ENCODE measurements at regions not wholly inside any gene's neighbourhood (a gene's known extent, or its start where the extent isn't known, plus 50 kb on each side); places are given as distances from the start of the nearest gene placed in this dataset.

DNA sequence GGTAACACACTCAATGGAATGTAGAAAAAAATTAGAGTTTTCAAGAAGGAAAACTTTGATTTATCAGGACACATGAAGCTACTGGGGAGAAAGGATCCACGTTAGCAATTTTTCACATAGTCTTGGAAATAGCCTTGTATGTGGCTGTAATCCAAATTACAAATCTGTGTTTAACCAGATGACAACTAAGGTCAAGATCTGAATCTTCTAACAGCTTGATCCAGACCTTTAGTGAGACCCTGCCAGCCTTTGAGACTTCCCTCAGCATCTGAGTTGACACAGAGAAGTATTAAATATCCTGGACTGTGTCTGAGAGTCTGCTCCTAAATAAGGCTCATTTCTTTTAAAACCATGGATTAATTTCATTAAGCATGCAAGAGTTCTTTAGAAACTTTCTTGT, 135.9 kb upstream of the KCNK2 start:
- Histone ChIP-seq H3K36me3 (no peaks in the 10 kb centered on the region), H3K4me3 (no peak overlapping the region), H3K4me1 (replicated peaks) (no peaks in the 10 kb centered on the region), H3K27me3 (replicated peaks; ENCODE audit: insufficient read depth) (no peaks in the 10 kb centered on the region), H3K9me3 (no peaks in the 10 kb centered on the region), H3K27ac (no peak overlapping the region)
- 62% methylated on average over 1 of the region's 1 CpG for WGBS
- TF ChIP-seq, protein P1, sequence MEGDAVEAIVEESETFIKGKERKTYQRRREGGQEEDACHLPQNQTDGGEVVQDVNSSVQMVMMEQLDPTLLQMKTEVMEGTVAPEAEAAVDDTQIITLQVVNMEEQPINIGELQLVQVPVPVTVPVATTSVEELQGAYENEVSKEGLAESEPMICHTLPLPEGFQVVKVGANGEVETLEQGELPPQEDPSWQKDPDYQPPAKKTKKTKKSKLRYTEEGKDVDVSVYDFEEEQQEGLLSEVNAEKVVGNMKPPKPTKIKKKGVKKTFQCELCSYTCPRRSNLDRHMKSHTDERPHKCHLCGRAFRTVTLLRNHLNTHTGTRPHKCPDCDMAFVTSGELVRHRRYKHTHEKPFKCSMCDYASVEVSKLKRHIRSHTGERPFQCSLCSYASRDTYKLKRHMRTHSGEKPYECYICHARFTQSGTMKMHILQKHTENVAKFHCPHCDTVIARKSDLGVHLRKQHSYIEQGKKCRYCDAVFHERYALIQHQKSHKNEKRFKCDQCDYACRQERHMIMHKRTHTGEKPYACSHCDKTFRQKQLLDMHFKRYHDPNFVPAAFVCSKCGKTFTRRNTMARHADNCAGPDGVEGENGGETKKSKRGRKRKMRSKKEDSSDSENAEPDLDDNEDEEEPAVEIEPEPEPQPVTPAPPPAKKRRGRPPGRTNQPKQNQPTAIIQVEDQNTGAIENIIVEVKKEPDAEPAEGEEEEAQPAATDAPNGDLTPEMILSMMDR (IDR thresholded peaks at IDR 0.05) = no peak
- TF ChIP-seq POLR2AphosphoS5 (IDR thresholded peaks at IDR 0.05) (no peak), POLR2A (IDR thresholded peaks at IDR 0.05) (no peak)
- intact Hi-C loops (cut with DNase I) = no loop called here
- no peak for DNase-seq (ENCODE audit: low spot score)

GRCh38 chr1:214952648-214953047, 129.9 kb upstream of the KCNK2 start:
- no peak for DNase-seq (ENCODE audit: low spot score)
- intact Hi-C loops (cut with DNase I) = no loop called here
- Histone ChIP-seq H3K9me3 (no peaks in the 10 kb centered on the region), H3K4me1 (replicated peaks) (no peaks in the 10 kb centered on the region), H3K27me3 (replicated peaks; ENCODE audit: insufficient read depth) (no peaks in the 10 kb centered on the region), H3K27ac (no peak overlapping the region), H3K36me3 (no peaks in the 10 kb centered on the region), H3K4me3 (no peak overlapping the region)
- 76% methylated on average over 7 of the region's 7 CpGs for WGBS
- TF ChIP-seq POLR2AphosphoS5 (IDR thresholded peaks at IDR 0.05) = no peak
- TF ChIP-seq POLR2A (IDR thresholded peaks at IDR 0.05) = no peak
- TF ChIP-seq, protein P1 (IDR thresholded peaks at IDR 0.05) = no peak

GRCh38 chr1:214953901-214954616, 128.5 kb upstream of the KCNK2 start:
- no peak overlapping the region for H3K27ac ChIP-seq
- no peaks in the 10 kb centered on the region for H3K27me3 ChIP-seq (replicated peaks; ENCODE audit: insufficient read depth)
- no peaks in the 10 kb centered on the region for H3K9me3 ChIP-seq
- H3K36me3 ChIP-seq = no peaks in the 10 kb centered on the region
- no peak for DNase-seq (ENCODE audit: low spot score)
- intact Hi-C loops (cut with DNase I) = no loop called here
- WGBS = 86% methylated on average over 1 of the region's 1 CpG
- no peaks in the 10 kb centered on the region for H3K4me1 ChIP-seq (replicated peaks)
- no peak overlapping the region for H3K4me3 ChIP-seq
- TF ChIP-seq, protein P1 (IDR thresholded peaks at IDR 0.05) = no peak

GRCh38 chr1:214954617-214954949, 128.0 kb upstream of the KCNK2 start:
- TF ChIP-seq, protein P1 (IDR thresholded peaks at IDR 0.05) = no peak
- TF ChIP-seq POLR2AphosphoS5 (IDR thresholded peaks at IDR 0.05) (no peak), POLR2A (IDR thresholded peaks at IDR 0.05) (no peak)

GRCh38 chr1:214957330-214958137, 125.0 kb upstream of the KCNK2 start:
- no peaks in the 10 kb centered on the region for H3K36me3 ChIP-seq
- DNase-seq (ENCODE audit: low spot score) = no peak
- H3K4me3 ChIP-seq = no peak overlapping the region
- H3K27ac ChIP-seq = no peak overlapping the region
- intact Hi-C loops (cut with DNase I) = no loop called here
- 83% methylated on average over 8 of the region's 8 CpGs for WGBS
- H3K4me1 ChIP-seq (replicated peaks) = no peaks in the 10 kb centered on the region
- H3K9me3 ChIP-seq = no peaks in the 10 kb centered on the region
- TF ChIP-seq, protein P1 (IDR thresholded peaks at IDR 0.05) = no peak
- no peak for TF ChIP-seq POLR2A (IDR thresholded peaks at IDR 0.05)
- no peak for TF ChIP-seq POLR2AphosphoS5 (IDR thresholded peaks at IDR 0.05)
- H3K27me3 ChIP-seq (replicated peaks; ENCODE audit: insufficient read depth) = no peaks in the 10 kb centered on the region

More at GRCh38 chr1:214954617-214954949, 128.0 kb upstream of the KCNK2 start:
- H3K9me3 ChIP-seq = no peaks in the 10 kb centered on the region
- no peaks in the 10 kb centered on the region for H3K36me3 ChIP-seq
- intact Hi-C loops (cut with DNase I) = no loop called here
- no peaks in the 10 kb centered on the region for H3K4me1 ChIP-seq (replicated peaks)
- no peaks in the 10 kb centered on the region for H3K27me3 ChIP-seq (replicated peaks; ENCODE audit: insufficient read depth)
- H3K4me3 ChIP-seq = no peak overlapping the region
- H3K27ac ChIP-seq = no peak overlapping the region
- no peak for DNase-seq (ENCODE audit: low spot score)

All from prostate gland (tissue), 2 donors.